ACC112 (cell line): ENCODE measurements at regions not wholly inside any gene's neighbourhood (a gene's known extent, or its start where the extent isn't known, plus 50 kb on each side); places are given as distances from the start of the nearest gene placed in this dataset.

ENCODE experiments used
- H2AFZ ChIP-seq: fragments of 200-600 bp; sonication (generic); one replicate; pipeline ENCODE4 v1.6.0; 2017; ENCODE audit warnings: antibody characterized with exemption, low read length; ENCODE audit not compliant: unreplicated experiment
- H3K27ac ChIP-seq: fragments of 200-600 bp; sonication (generic); 2 replicates; pipeline ENCODE4 v1.5.1; 2014; ENCODE audit warnings: low read depth, mild to moderate bottlenecking, antibody characterized with exemption, low read length, moderate library complexity
- H3K27me3 ChIP-seq: fragments of 200-600 bp; sonication (generic); 2 replicates; pipeline ENCODE4 v1.6.1; 2014; ENCODE audit warnings: mild to moderate bottlenecking, antibody characterized with exemption, low read length, moderate library complexity, mixed read lengths; ENCODE audit not compliant: insufficient read depth
- H3K36me3 ChIP-seq: fragments of 200-600 bp; sonication (generic); 2 replicates; pipeline ENCODE4 v1.6.1; 2016; ENCODE audit warnings: mild to moderate bottlenecking, antibody characterized with exemption, low read length, moderate library complexity, mixed read lengths; ENCODE audit not compliant: insufficient read depth
- H3K4me1 ChIP-seq: fragments of 200-600 bp; sonication (generic); one replicate; pipeline ENCODE4 v1.6.1; 2016; ENCODE audit warnings: low read length, mixed read lengths; ENCODE audit not compliant: insufficient read depth, unreplicated experiment, control insufficient read depth
- H3K4me3 ChIP-seq: fragments of 200-600 bp; sonication (generic); 2 replicates; pipeline ENCODE4 v1.5.1; 2014; ENCODE audit warnings: mild to moderate bottlenecking, low read depth, low read length
- H3K79me2 ChIP-seq: fragments of 200-600 bp; sonication (generic); one replicate; pipeline ENCODE4 v1.6.0; 2016; ENCODE audit warnings: low read length; ENCODE audit not compliant: control insufficient read depth, unreplicated experiment, insufficient read depth

GRCh38 chr1:192741095-192741494 lies 67.7 kb upstream of the RGS2 start:
- no peak overlapping the region for H3K4me3 ChIP-seq
- no peaks in the 10 kb centered on the region for H3K27me3 ChIP-seq
- no peak overlapping the region for H2AFZ ChIP-seq
- no peaks in the 10 kb centered on the region for H3K4me1 ChIP-seq
- no peaks in the 10 kb centered on the region for H3K36me3 ChIP-seq
- no peak overlapping the region for H3K27ac ChIP-seq
- no peaks in the 10 kb centered on the region for H3K79me2 ChIP-seq

DNA sequence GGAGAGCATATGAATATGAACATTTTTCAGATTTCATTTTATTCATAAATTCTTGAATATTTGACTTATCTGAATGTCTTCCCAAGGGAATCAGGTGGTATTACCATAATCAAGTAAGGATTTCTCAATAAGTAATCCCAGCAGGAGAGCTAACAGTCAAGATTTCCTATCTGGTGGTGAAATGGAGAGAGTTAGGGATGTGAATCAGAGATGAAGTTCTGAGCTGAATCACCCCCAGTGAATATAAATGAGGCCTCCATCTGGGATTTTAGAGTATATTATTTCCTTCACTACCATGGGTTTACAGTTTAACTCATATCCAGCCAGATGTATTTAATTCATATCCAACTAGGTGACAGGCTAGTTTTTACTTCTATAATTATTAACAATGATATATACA lies 61.5 kb upstream of the RGS2 start:
- Histone ChIP-seq H3K4me1 (peaks cover 13% of the 10 kb centered on the region), H3K4me3 (no peak overlapping the region), H3K27ac (peak overlapping the region; percentile 85), H3K27me3 (no peaks in the 10 kb centered on the region), H3K36me3 (no peaks in the 10 kb centered on the region), H3K79me2 (no peaks in the 10 kb centered on the region), H2AFZ (no peak overlapping the region)

GRCh38 chr1:192747943-192748342 lies 60.9 kb upstream of the RGS2 start:
- peaks cover 13% of the 10 kb centered on the region for H3K4me1 ChIP-seq
- H3K27ac ChIP-seq = peak overlapping the region; percentile 85
- no peak overlapping the region for H3K4me3 ChIP-seq
- H3K27me3 ChIP-seq = no peaks in the 10 kb centered on the region
- no peak overlapping the region for H2AFZ ChIP-seq
- no peaks in the 10 kb centered on the region for H3K36me3 ChIP-seq
- H3K79me2 ChIP-seq = no peaks in the 10 kb centered on the region

DNA sequence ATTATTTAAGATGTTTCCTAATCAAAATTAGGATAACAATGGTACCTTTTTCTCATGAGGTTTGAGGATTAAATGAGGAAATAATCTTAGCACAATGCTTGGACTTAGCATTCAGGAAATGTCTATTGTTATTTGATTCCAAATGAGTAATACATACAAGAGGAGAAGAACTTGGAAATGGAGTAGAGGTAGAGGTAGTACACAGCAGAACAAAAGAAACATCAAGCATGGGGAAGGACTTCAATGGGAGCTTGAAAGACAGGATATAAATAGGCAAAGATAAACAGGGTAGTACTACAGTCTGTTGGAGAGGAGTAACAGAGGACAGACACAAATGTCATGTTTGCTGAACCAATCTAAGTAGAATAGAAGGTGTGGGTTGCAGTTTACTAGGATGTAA lies 59.5 kb upstream of the RGS2 start:
- Histone ChIP-seq H3K36me3 (no peaks in the 10 kb centered on the region), H3K27me3 (no peaks in the 10 kb centered on the region), H2AFZ (no peak overlapping the region), H3K4me3 (no peak overlapping the region), H3K4me1 (peaks cover 13% of the 10 kb centered on the region), H3K27ac (no peak overlapping the region), H3K79me2 (no peaks in the 10 kb centered on the region)

GRCh38 chr1:192751260-192751659 lies 57.6 kb upstream of the RGS2 start:
- Histone ChIP-seq H3K4me3 (no peak overlapping the region), H2AFZ (no peak overlapping the region), H3K4me1 (peaks cover 13% of the 10 kb centered on the region), H3K27ac (no peak overlapping the region), H3K79me2 (no peaks in the 10 kb centered on the region), H3K27me3 (no peaks in the 10 kb centered on the region), H3K36me3 (no peaks in the 10 kb centered on the region)

DNA sequence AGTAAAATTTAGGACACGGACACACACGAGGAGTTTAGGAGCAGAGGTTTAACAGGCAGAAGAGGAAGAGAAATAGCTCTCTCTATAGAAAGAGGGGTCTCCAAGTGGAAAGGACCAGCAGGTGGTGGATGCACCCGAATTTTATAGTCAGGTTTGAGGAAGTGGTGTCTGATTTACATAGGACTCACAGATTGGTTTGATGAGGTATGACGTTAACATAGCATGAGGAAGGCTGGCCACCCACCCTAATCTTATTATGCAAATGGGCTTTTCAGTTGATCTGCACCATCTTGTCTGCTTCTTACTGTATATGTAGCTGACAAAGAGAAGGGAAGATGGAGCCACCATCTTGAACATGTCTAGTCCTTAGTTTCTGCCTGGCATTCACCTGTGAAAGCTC lies 52.5 kb upstream of the RGS2 start:
- H3K79me2 ChIP-seq = no peaks in the 10 kb centered on the region
- no peak overlapping the region for H3K27ac ChIP-seq
- H3K4me1 ChIP-seq = no peaks in the 10 kb centered on the region
- no peak overlapping the region for H2AFZ ChIP-seq
- no peaks in the 10 kb centered on the region for H3K27me3 ChIP-seq
- no peaks in the 10 kb centered on the region for H3K36me3 ChIP-seq
- H3K4me3 ChIP-seq = no peak overlapping the region

- Histone ChIP-seq H3K4me1 (no peaks in the 10 kb centered on the region), H3K4me3 (no peak overlapping the region), H3K27ac (no peak overlapping the region), H2AFZ (no peak overlapping the region), H3K79me2 (no peaks in the 10 kb centered on the region), H3K27me3 (no peaks in the 10 kb centered on the region), H3K36me3 (no peaks in the 10 kb centered on the region)
These were observed 52.0 kb upstream of the RGS2 start for GRCh38 chr1:192756847-192757246.

DNA sequence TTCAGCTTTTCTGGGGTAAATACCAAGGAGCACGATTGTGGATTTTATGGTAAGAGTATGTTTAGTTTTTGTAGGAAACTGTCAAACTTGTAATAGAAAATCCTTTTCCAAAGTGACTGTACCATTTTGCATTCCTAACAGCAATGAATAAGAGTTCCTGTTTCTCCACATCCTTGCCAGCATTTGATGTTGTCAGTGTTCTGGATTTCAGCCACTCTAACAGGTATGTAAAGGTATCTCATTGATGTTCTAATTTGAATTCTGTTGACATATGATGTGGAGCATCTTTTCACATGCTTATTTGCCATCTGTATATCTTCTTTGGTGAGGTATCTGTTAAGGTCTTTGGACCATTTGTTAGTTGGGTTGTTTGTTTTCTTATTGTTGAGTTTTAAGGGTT lies 50.3 kb upstream of the RGS2 start:
- Histone ChIP-seq H3K27ac (no peak overlapping the region), H3K36me3 (no peaks in the 10 kb centered on the region)

More for the DNA sequence above, 50.3 kb upstream of the RGS2 start:
- H3K4me1 ChIP-seq = peaks cover 7% of the 10 kb centered on the region
- no peaks in the 10 kb centered on the region for H3K27me3 ChIP-seq
- no peak overlapping the region for H2AFZ ChIP-seq
- H3K79me2 ChIP-seq = no peaks in the 10 kb centered on the region
- H3K4me3 ChIP-seq = no peak overlapping the region
